ENCODE measurements at regions not wholly inside any gene's neighbourhood (a gene's known extent, or its start where the extent isn't known, plus 50 kb on each side); places are given as distances from the start of the nearest gene placed in this dataset.

DNA sequence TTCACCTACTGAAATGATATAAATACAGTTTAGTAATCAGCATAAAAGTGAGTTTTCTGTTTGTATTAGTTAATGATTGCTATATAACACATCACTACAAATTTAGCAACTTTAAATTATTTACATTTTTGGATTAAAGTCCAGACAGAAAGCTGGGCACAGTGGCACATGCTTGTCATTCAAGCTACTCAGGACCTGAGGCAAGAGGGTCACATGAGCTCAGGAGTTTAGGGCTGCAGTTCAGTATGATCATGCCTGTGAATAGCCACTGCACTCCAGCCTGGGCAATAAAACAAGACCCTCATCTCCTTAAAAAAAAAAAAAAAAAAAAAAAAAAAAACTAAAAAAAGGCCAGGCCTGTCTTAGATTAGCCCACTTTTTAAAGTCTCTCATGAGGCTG lies 273.6 kb upstream of the CTNND2 start:
- H3K9me3 Mint-ChIP-seq, result no peaks in the 10 kb centered on the region
- ATAC-seq (ENCODE audit: low read depth), result no peak
- DNase-seq, result no peak
- no peak overlapping the region for H3K4me3 Mint-ChIP-seq
- H3K36me3 Mint-ChIP-seq (ENCODE audit: low read depth), result no peaks in the 10 kb centered on the region
- H3K27ac Mint-ChIP-seq, result no peak overlapping the region
- no peak for TF ChIP-seq CTCF (IDR thresholded peaks at IDR 0.05)
- CTCF ChIA-PET, result no interaction called here
- H3K27me3 Mint-ChIP-seq, result no peaks in the 10 kb centered on the region
- intact Hi-C loops (cut with micrococcal nuclease), result no loop called here
- H3K4me1 Mint-ChIP-seq, result no peaks in the 10 kb centered on the region
- POLR2A ChIA-PET, result no interaction called here

GRCh38 chr5:12177225-12177624 lies 273.0 kb upstream of the CTNND2 start:
- intact Hi-C loops (cut with micrococcal nuclease), result no loop called here
- DNase-seq (no peak), ATAC-seq (ENCODE audit: low read depth) (no peak)
- H3K27ac Mint-ChIP-seq, result no peak overlapping the region
- no peak overlapping the region for H3K4me3 Mint-ChIP-seq
- ChIA-PET CTCF (no interaction called here), POLR2A (no interaction called here)
- H3K36me3 Mint-ChIP-seq (ENCODE audit: low read depth), result no peaks in the 10 kb centered on the region
- no peaks in the 10 kb centered on the region for H3K4me1 Mint-ChIP-seq
- TF ChIP-seq CTCF (IDR thresholded peaks at IDR 0.05), result no peak
- H3K9me3 Mint-ChIP-seq, result no peaks in the 10 kb centered on the region
- no peaks in the 10 kb centered on the region for H3K27me3 Mint-ChIP-seq

DNA sequence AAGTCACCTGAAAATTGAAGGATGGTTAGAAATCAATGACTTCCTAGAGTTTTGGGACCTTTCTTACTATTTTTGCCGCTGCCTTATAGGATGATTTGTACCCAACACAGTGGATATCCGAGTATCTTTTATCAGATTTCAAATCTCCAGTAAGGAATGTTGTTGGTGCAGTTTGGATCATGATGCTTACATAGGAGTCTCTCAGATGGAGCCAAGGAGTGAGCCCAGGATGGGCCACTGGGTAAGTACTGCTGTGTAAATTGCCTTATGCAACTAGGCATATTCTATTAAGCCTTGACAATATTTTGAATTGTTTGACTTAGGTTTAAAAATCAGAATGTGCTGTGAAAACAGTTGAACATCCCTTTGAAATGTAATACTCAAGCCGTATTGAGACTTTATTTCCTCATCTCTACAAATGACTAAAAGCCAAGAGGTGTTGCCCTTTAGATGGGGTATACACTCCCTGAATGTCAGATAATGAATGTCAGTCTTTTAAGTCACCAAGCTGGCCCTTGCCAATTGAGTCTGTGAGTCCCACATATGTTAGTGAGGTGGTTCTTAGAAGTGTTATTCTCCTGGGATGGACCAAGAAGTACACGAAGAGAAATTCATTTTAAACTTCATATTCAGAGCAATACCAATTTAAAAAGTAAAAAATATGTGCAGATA lies 271.8 kb upstream of the CTNND2 start:
- TF ChIP-seq CTCF (IDR thresholded peaks at IDR 0.05), result no peak
- ChIA-PET POLR2A (no interaction called here), CTCF (no interaction called here)
- ATAC-seq (ENCODE audit: low read depth) (no peak), DNase-seq (no peak)
- H3K9me3 Mint-ChIP-seq, result no peaks in the 10 kb centered on the region
- intact Hi-C loops (cut with micrococcal nuclease), result no loop called here
- H3K27ac Mint-ChIP-seq, result no peak overlapping the region
- H3K27me3 Mint-ChIP-seq, result no peaks in the 10 kb centered on the region
- H3K36me3 Mint-ChIP-seq (ENCODE audit: low read depth), result no peaks in the 10 kb centered on the region
- no peak overlapping the region for H3K4me3 Mint-ChIP-seq
- H3K4me1 Mint-ChIP-seq, result no peaks in the 10 kb centered on the region

GRCh38 chr5:12174734-12175133 lies 270.5 kb upstream of the CTNND2 start:
- no peaks in the 10 kb centered on the region for H3K9me3 Mint-ChIP-seq
- no peaks in the 10 kb centered on the region for H3K27me3 Mint-ChIP-seq
- intact Hi-C loops (cut with micrococcal nuclease), result no loop called here
- no peaks in the 10 kb centered on the region for H3K4me1 Mint-ChIP-seq
- no peak for DNase-seq
- no peaks in the 10 kb centered on the region for H3K36me3 Mint-ChIP-seq (ENCODE audit: low read depth)
- no peak overlapping the region for H3K27ac Mint-ChIP-seq
- H3K4me3 Mint-ChIP-seq, result no peak overlapping the region
- TF ChIP-seq CTCF (IDR thresholded peaks at IDR 0.05), result no peak
- ATAC-seq (ENCODE audit: low read depth), result no peak
- ChIA-PET POLR2A (no interaction called here), CTCF (no interaction called here)

DNA sequence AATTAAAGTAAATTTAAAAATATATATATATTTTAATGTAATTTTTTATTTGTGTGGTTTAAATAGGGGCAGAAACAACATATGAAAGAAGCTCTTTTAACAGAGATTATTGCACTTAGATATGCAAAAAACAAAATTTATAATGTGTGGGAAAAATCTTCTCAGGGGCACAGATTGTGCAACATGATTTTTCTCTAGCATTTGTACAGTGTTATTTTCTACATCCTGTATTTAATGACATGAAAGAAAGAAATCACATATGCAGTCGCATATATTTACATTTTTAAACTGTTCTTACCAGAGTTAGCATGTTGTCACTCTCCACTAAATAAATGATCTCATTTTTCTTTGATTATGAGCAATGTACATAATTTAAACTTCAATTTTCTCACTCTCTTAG lies 265.3 kb upstream of the CTNND2 start:
- H3K4me3 Mint-ChIP-seq, result no peak overlapping the region
- no peaks in the 10 kb centered on the region for H3K36me3 Mint-ChIP-seq (ENCODE audit: low read depth)
- no peak for TF ChIP-seq CTCF (IDR thresholded peaks at IDR 0.05)

More for the DNA sequence above, 265.3 kb upstream of the CTNND2 start:
- ChIA-PET POLR2A (no interaction called here), CTCF (no interaction called here)
- Mint-ChIP-seq H3K4me1 (no peaks in the 10 kb centered on the region), H3K27ac (no peak overlapping the region), H3K9me3 (no peaks in the 10 kb centered on the region), H3K27me3 (no peaks in the 10 kb centered on the region)
- intact Hi-C loops (cut with micrococcal nuclease), result no loop called here
- no peak for DNase-seq
- no peak for ATAC-seq (ENCODE audit: low read depth)

Measured in activated B cell treated with CpG ODN at 0.5 μM for 24 hours (primary cell).